WTC11 (cell line): ENCODE measurements at regions not wholly inside any gene's neighbourhood (a gene's known extent, or its start where the extent isn't known, plus 50 kb on each side); places are given as distances from the start of the nearest gene placed in this dataset.

Experiments
- TF ChIP-seq, protein P1 (sequence below): fragments of 200-600 bp; IDR thresholded peaks from 2 replicates; pipeline ENCODE4 v1.8.0; 2022; ENCODE audit warnings: antibody characterized with exemption
- TF ChIP-seq, protein P2 (sequence below): sonication (generic); formaldehyde crosslinking; IDR thresholded peaks from 2 replicates; pipeline ENCODE4 v1.8.0; 2023; ENCODE audit warnings: missing genetic modification reagents, mild to moderate bottlenecking, borderline replicate concordance

DNA sequence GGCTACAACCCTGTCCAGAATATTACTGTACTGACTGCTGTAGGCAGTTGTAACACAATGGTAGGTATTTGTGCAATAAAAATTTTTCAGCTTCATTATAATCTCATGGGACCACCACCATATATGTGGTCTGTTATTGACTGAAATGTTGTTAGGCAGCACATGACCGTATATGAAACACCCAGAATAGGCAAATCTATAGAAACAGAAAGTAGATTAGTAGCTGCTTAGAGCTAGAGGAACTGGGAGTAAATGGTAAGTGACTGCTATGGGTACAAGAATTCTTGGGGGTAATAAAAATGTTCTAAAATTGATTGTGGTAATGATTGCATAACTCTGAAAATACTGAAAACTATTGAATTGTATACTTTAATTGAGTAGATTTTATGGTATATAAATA, 185.7 kb downstream of the ESM1 start:
- TF ChIP-seq, protein P1, sequence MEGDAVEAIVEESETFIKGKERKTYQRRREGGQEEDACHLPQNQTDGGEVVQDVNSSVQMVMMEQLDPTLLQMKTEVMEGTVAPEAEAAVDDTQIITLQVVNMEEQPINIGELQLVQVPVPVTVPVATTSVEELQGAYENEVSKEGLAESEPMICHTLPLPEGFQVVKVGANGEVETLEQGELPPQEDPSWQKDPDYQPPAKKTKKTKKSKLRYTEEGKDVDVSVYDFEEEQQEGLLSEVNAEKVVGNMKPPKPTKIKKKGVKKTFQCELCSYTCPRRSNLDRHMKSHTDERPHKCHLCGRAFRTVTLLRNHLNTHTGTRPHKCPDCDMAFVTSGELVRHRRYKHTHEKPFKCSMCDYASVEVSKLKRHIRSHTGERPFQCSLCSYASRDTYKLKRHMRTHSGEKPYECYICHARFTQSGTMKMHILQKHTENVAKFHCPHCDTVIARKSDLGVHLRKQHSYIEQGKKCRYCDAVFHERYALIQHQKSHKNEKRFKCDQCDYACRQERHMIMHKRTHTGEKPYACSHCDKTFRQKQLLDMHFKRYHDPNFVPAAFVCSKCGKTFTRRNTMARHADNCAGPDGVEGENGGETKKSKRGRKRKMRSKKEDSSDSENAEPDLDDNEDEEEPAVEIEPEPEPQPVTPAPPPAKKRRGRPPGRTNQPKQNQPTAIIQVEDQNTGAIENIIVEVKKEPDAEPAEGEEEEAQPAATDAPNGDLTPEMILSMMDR, result no peak
- TF ChIP-seq, protein P2, sequence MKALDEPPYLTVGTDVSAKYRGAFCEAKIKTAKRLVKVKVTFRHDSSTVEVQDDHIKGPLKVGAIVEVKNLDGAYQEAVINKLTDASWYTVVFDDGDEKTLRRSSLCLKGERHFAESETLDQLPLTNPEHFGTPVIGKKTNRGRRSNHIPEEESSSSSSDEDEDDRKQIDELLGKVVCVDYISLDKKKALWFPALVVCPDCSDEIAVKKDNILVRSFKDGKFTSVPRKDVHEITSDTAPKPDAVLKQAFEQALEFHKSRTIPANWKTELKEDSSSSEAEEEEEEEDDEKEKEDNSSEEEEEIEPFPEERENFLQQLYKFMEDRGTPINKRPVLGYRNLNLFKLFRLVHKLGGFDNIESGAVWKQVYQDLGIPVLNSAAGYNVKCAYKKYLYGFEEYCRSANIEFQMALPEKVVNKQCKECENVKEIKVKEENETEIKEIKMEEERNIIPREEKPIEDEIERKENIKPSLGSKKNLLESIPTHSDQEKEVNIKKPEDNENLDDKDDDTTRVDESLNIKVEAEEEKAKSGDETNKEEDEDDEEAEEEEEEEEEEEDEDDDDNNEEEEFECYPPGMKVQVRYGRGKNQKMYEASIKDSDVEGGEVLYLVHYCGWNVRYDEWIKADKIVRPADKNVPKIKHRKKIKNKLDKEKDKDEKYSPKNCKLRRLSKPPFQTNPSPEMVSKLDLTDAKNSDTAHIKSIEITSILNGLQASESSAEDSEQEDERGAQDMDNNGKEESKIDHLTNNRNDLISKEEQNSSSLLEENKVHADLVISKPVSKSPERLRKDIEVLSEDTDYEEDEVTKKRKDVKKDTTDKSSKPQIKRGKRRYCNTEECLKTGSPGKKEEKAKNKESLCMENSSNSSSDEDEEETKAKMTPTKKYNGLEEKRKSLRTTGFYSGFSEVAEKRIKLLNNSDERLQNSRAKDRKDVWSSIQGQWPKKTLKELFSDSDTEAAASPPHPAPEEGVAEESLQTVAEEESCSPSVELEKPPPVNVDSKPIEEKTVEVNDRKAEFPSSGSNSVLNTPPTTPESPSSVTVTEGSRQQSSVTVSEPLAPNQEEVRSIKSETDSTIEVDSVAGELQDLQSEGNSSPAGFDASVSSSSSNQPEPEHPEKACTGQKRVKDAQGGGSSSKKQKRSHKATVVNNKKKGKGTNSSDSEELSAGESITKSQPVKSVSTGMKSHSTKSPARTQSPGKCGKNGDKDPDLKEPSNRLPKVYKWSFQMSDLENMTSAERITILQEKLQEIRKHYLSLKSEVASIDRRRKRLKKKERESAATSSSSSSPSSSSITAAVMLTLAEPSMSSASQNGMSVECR (CRISPR knock-in tag), result no peak
